B cell (primary cell): ENCODE measurements at regions not wholly inside any gene's neighbourhood (a gene's known extent, or its start where the extent isn't known, plus 50 kb on each side); places are given as distances from the start of the nearest gene placed in this dataset.

Experiments
- ATAC-seq: fragments of 200-7000 bp; cut with Tn5 transposase; one replicate; pipeline ENCODE4 v1.10.0; 2021; ENCODE audit warnings: low read depth, mild to moderate bottlenecking, moderate number of reproducible peaks, moderate library complexity
- CTCF ChIA-PET: fragments of 350-600 bp; sonication (Branson Sonifier 250); formaldehyde crosslinking; loops from one replicate; lab custom pipeline; 2021; ENCODE audit warnings: antibody characterized with exemption, inconsistent platforms; lab: Charles Lee
- POLR2A ChIA-PET: fragments of 350-600 bp; sonication (Branson Sonifier 250); formaldehyde crosslinking; loops from one replicate; lab custom pipeline; 2021; ENCODE audit warnings: antibody characterized with exemption; lab: Charles Lee
- DNase-seq: peaks from one replicate; pipeline ENCODE4 v3.0.0; 2013
- H2AFZ ChIP-seq: 2 replicates; pipeline ENCODE4 v1.6.1; 2012; ENCODE audit warnings: mild to moderate bottlenecking, low read depth, low read length; ENCODE audit not compliant: insufficient read depth, poor library complexity, severe bottlenecking
- H3K27ac ChIP-seq, 2 donors: 1 replicate in 1 of 2; 2 replicates in 1 of 2; pipeline ENCODE4 v1.5.1; 2012 to 2013; ENCODE audit warnings: low read length in 2 of 2, mild to moderate bottlenecking in 2 of 2, moderate library complexity in 1 of 2
- H3K27me3 ChIP-seq, 4 experiments: fragments of 200-600 bp in 1 of 4; sonication (generic) in 1 of 4; replicated peaks in 1 of 4; 1 replicate in 2 of 4; 2 replicates in 2 of 4; pipeline versions ENCODE4 v1.6.1 to v1.7.0; 2013 to 2016; ENCODE audit warnings: low read length in 3 of 4, mild to moderate bottlenecking in 2 of 4, mixed read lengths in 1 of 4, moderate library complexity in 1 of 4; ENCODE audit not compliant: insufficient read depth in 4 of 4, control insufficient read depth in 3 of 4; ENCODE audit errors: control extremely low read depth in 1 of 4
- H3K36me3 ChIP-seq, 2 experiments: replicated peaks in 1 of 2; 1 replicate in 1 of 2; 2 replicates in 1 of 2; pipeline versions ENCODE4 v1.6.1 to v1.7.1; 2013; ENCODE audit warnings: low read length in 1 of 2; ENCODE audit not compliant: insufficient read depth in 2 of 2, control insufficient read depth in 1 of 2; ENCODE audit errors: control extremely low read depth in 1 of 2, extremely low read depth in 1 of 2
- H3K4me1 ChIP-seq, 2 donors: fragments of 200-600 bp in 1 of 2; sonication (generic) in 1 of 2; 1 replicate in 1 of 2; 2 replicates in 1 of 2; pipeline versions ENCODE4 v1.5.1 to v1.6.1; 2013 to 2017; ENCODE audit warnings: low read length in 2 of 2; ENCODE audit not compliant: control insufficient read depth in 2 of 2, insufficient read depth in 2 of 2
- H3K4me2 ChIP-seq: replicated peaks from 2 replicates; pipeline ENCODE3; 2012; ENCODE audit warnings: mild to moderate bottlenecking, low read depth, low read length; ENCODE audit not compliant: poor library complexity, severe bottlenecking
- H3K4me3 ChIP-seq, 5 experiments: fragments of 200-600 bp in 1 of 5; sonication (generic) in 1 of 5; 1 replicate in 3 of 5; 2 replicates in 2 of 5; pipeline versions ENCODE4 v1.5.1 to v1.7.0; 2011 to 2016; ENCODE audit warnings: low read length in 4 of 5, mild to moderate bottlenecking in 4 of 5, low read depth in 2 of 5, control low read depth in 1 of 5, moderate library complexity in 1 of 5; ENCODE audit not compliant: insufficient read depth in 1 of 5; ENCODE audit errors: control extremely low read depth in 1 of 5, extremely low read depth in 1 of 5
- H3K79me2 ChIP-seq: fragments of 200-600 bp; sonication (generic); one replicate; pipeline ENCODE4 v1.6.0; 2016; ENCODE audit warnings: low read length; ENCODE audit not compliant: control insufficient read depth, insufficient read depth
- H3K9ac ChIP-seq: fragments of 200-600 bp; sonication (generic); 2 replicates; pipeline ENCODE4 v1.6.1; 2017; ENCODE audit warnings: mild to moderate bottlenecking, low read length, moderate library complexity
- H3K9me3 ChIP-seq, 3 donors: one replicate each; pipeline versions ENCODE4 v1.6.1 to v1.7.1; 2013; ENCODE audit warnings: low read length in 2 of 3; ENCODE audit not compliant: control insufficient read depth in 2 of 3, insufficient read depth in 1 of 3; ENCODE audit errors: control extremely low read depth in 1 of 3
- H4K20me1 ChIP-seq: 2 replicates; pipeline ENCODE4 v1.6.0; 2012; ENCODE audit warnings: mild to moderate bottlenecking, low read length; ENCODE audit not compliant: insufficient read depth, control insufficient read depth, poor library complexity, severe bottlenecking
- H3K27ac Mint-ChIP-seq: one replicate; pipeline ENCODE4 v1.8.0; 2021; ENCODE audit warnings: mixed read lengths
- H3K27me3 Mint-ChIP-seq: one replicate; pipeline ENCODE4 v1.8.0; 2021; ENCODE audit warnings: mixed read lengths
- H3K4me1 Mint-ChIP-seq: one replicate; pipeline ENCODE4 v1.8.0; 2021; ENCODE audit warnings: mixed read lengths
- H3K4me3 Mint-ChIP-seq: one replicate; pipeline ENCODE4 v1.8.0; 2021; ENCODE audit warnings: mixed read lengths
- H3K9me3 Mint-ChIP-seq: one replicate; pipeline ENCODE4 v1.8.0; 2022; ENCODE audit warnings: mixed read lengths; ENCODE audit not compliant: insufficient read depth
- CTCF ChIP-seq: fragments of 200-600 bp; IDR thresholded peaks from one replicate; pipeline ENCODE4 v1.8.0; 2022; ENCODE audit warnings: antibody characterized with exemption, mild to moderate bottlenecking
- EZH2 ChIP-seq: IDR thresholded peaks from 2 replicates; pipeline ENCODE4 v1.6.1; 2012; ENCODE audit warnings: borderline replicate concordance, low read depth, mild to moderate bottlenecking, moderate library complexity, low read length; ENCODE audit not compliant: insufficient read depth, poor library complexity, severe bottlenecking
- WGBS: methylation state at CpG from one replicate; pipeline ENCODE4 v1.1.5; 2013; ENCODE audit warnings: missing lambda C conversion rate; ENCODE audit not compliant: insufficient coverage; 5-methylcytosine and 5-hydroxymethylcytosine counted together
- intact Hi-C: fragments of 100-400 bp; cut with micrococcal nuclease; formaldehyde crosslinking; loops from one replicate; pipeline ENCODE4 v1.10.0; 2022

DNA sequence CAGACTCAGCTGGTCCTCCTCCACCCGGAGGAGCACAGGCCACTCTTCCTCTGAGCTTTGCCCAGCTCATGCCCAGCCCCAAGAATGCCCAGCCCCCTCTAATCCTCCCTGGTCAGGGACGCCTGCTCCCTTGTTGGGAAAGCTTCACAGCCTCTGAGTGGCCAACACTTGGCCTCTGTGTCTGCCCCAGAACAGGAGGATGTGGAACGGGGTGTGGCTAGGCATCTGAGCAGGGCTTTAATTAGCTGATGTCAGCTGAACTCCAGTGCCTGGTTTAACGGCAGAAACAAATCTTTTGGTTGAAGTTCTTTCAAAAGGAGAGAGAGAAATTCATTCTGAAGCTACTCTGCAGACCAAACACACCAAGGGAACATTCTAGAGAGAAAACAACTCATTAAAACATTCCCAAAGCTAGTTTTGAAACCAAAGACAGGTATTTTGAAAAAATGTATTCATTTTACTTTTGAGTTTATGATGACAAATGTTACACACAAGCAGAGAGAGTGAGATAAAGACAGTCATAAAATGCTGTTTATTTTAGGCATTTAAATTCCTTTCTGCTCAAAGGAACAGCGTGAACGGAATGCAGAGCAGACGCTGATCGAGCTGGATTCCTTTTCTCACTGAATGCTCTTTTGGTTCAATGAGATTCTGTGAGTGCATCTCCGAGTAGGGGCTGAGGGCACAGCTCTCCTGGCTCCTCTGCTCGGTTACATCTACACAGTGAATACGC is 63.8 kb downstream of the RTP5 start:
- H3K4me3 ChIP-seq, result no peak overlapping the region
- DNase-seq (no peak), ATAC-seq (no peak)
- no peak overlapping the region for H3K9ac ChIP-seq
- H3K27me3 ChIP-seq, result no peaks in the 10 kb centered on the region
- H3K4me2 ChIP-seq, result no peak overlapping the region
- WGBS, result 92% methylated on average over 9 of the region's 11 CpGs
- no peak overlapping the region for H3K4me3 Mint-ChIP-seq
- POLR2A ChIA-PET, result no interaction called here
- H3K27ac ChIP-seq, result no peak overlapping the region
- CTCF ChIA-PET, result interaction anchor here (1.4 kb wide), 1 partner anchor 17 kb away, joined by 6 read pairs; no protein-coding TSS in a partner anchor
- H3K27ac Mint-ChIP-seq, result no peak overlapping the region
- H3K79me2 ChIP-seq, result no peaks in the 10 kb centered on the region
- no peaks in the 10 kb centered on the region for H3K36me3 ChIP-seq
- H3K9me3 ChIP-seq, result no peaks in the 10 kb centered on the region
- intact Hi-C loops, result no loop called here
- H3K4me1 ChIP-seq, result no peaks in the 10 kb centered on the region
- no peaks in the 10 kb centered on the region for H3K27me3 Mint-ChIP-seq
- H3K9me3 Mint-ChIP-seq, result no peaks in the 10 kb centered on the region
- H4K20me1 ChIP-seq, result peaks cover 7% of the 10 kb centered on the region
- no peaks in the 10 kb centered on the region for H3K4me1 Mint-ChIP-seq
- no peak for TF ChIP-seq CTCF
- TF ChIP-seq EZH2, result no peak
- no peak overlapping the region for H2AFZ ChIP-seq

DNA sequence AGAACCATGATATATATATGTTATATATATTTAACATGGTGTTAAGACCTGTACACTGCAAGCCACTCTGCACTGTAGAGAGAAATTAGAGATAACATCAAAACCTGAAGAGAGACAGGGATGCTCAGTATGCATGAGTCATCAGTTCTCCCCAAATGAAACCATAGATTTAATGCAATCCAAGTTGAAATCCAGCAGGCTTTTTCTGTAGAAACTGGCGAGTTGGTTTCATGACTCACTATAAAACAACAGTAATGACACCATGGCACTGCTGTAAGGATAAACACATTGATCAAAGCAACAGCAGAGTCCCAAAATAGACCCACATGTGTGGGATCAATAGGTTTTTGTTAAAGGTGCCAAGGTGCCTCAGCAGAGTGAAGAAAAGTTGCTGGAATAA is 65.8 kb downstream of the RTP5 start:
- Mint-ChIP-seq H3K27ac (no peak overlapping the region), H3K4me1 (no peaks in the 10 kb centered on the region), H3K9me3 (no peaks in the 10 kb centered on the region), H3K4me3 (no peak overlapping the region), H3K27me3 (no peaks in the 10 kb centered on the region)
- Histone ChIP-seq H3K36me3 (no peaks in the 10 kb centered on the region), H3K4me2 (no peak overlapping the region), H3K9me3 (no peaks in the 10 kb centered on the region), H3K9ac (no peak overlapping the region), H4K20me1 (no peaks in the 10 kb centered on the region), H2AFZ (no peak overlapping the region), H3K4me3 (no peak overlapping the region), H3K27ac (no peak overlapping the region), H3K27me3 (no peaks in the 10 kb centered on the region), H3K4me1 (no peaks in the 10 kb centered on the region), H3K79me2 (no peaks in the 10 kb centered on the region)
- DNase-seq (no peak), ATAC-seq (no peak)
- intact Hi-C loops, result no loop called here
- ChIA-PET POLR2A (no interaction called here), CTCF (no interaction called here)
- WGBS, result no CpG with 5 or more reads among the region's 1 CpG
- TF ChIP-seq CTCF (no peak), EZH2 (no peak)
